ENCODE measurements at regions not wholly inside any gene's neighbourhood (a gene's known extent, or its start where the extent isn't known, plus 50 kb on each side); places are given as distances from the start of the nearest gene placed in this dataset.

DNA sequence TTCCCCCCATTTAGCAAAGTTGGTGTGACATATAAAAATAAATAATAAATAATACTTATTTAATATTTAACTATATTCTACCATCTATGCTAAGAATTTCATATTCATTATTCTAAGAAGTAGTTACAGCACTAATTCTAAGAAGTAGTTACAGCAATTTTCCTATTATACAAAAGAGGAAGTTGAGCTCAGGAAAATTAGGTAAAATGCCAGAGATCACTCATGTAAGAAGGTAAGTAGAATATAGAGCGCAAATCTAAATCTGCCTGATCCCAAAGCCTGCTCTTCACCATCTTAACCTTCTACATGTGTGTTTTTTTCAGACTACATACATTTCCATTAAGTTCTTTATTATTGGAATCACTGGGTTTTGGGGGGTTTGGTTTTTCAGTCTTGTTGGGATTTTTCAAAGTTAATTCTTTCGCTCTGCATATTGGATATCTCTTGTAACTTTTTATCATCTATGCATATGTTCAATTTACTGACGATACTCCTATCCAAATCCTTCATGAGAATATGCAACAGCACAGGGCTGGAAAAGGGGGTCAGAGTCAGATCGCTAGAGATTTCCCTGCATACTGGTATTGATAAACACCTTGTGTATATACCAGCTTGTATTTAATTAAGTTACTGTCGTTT lies 852.1 kb downstream of the MAT2B start:
- no peak for DNase-seq

GRCh38 chr5:164358531-164359259 lies 853.3 kb downstream of the MAT2B start:
- DNase-seq = no peak

GRCh38 chr5:164359260-164360255 lies 854.1 kb downstream of the MAT2B start:
- DNase-seq = no peak

GRCh38 chr5:164360589-164360988 lies 855.2 kb downstream of the MAT2B start:
- DNase-seq = no peak

- no peak for DNase-seq
Measured at GRCh38 chr5:164361986-164362385, 856.6 kb downstream of the MAT2B start.

GRCh38 chr5:164362835-164363234 lies 857.4 kb downstream of the MAT2B start:
- no peak for DNase-seq

GRCh38 chr5:164364237-164365208 lies 859.1 kb downstream of the MAT2B start:
- DNase-seq = no peak

- DNase-seq = no peak
Measured at GRCh38 chr5:164370841-164371240, 865.4 kb downstream of the MAT2B start.

- DNase-seq = no peak
Measured at GRCh38 chr5:164372892-164373291, 867.5 kb downstream of the MAT2B start.

DNA sequence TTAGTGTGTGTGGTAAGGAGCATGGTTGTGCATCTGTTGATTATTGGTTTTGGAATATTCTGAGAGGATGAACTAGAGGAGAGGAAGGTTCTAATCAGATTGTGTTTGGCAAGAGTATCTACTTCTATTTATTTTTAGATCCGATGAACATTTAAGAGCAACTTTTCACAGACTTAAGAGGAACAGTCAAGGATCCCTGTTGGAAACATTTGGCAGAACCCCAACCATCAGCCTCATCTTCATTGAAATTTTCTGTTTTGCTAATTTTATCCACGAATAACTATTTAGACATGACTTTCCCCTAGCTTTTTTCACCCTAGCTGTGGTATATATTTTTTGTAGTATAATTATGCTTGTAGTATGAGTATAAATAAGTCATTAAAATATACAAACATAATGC lies 868.5 kb downstream of the MAT2B start:
- no peak for DNase-seq

DNA sequence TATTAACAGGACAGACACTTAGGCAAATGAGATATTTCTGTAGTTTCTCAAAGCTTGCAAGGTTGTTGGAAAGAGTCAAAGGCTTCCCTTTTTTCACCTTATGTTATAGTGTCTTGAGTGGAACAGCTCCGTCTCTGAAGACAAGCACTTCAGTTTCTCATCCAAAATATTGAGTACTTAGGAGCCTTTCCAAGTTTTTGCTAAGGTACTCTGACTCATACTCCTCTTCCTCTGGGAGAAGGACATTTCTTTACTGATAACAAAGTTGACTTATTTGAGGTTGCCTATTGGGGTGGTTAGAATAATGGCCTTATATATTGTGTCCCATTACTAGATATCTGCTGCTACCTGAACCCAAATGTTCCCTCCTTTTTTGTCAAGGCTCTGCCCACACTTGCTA lies 869.6 kb downstream of the MAT2B start:
- no peak for DNase-seq

- DNase-seq = no peak
Measured at GRCh38 chr5:164376843-164377242, 871.4 kb downstream of the MAT2B start.

- DNase-seq = no peak
Measured at GRCh38 chr5:164377746-164378145, 872.3 kb downstream of the MAT2B start.

DNA sequence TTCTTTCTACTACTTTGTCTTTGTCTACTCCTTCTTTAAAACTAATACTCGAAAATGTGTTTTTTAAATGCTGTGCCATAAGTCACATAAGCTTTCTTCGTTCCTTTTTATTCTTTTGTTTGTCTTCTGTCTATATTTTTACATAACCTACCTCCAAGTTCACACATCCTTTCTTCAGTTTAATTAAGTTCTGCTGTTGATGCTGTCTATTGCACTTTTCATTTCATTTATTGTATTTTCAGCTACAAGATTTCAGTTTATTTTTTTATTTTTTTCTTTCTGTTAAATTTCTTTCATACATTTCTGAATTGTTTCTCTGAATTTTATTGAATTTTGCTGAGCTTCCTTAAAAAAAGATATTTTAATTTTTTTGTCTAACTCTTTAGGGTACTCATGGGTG lies 878.2 kb downstream of the MAT2B start:
- no peak for DNase-seq

DNA sequence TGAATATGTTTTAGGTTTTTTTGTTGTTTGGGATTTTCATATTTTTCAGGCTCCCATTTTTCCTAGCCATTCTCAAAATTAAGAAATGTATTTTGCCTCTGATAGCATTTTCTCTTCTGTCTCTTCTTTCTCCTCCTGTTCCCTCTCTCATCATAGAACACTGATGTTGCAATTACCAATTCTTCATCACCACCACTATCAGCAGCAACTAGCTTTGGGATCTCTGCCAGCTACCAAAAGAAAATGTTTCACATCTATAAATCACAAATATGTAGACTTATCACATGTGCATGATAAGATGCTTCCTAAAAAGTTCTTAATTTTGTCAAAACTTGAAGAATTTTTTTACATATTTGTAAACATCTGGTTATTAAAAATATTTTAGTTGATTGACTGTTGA lies 887.1 kb downstream of the MAT2B start:
- no peak for DNase-seq

GRCh38 chr5:164394686-164395194 lies 889.3 kb downstream of the MAT2B start:
- no peak for DNase-seq

- no peak for DNase-seq
Measured at GRCh38 chr5:164412531-164412930, 907.1 kb downstream of the MAT2B start.

- DNase-seq = no peak
Measured at GRCh38 chr5:164420161-164420560, 914.7 kb downstream of the MAT2B start.

- DNase-seq = no peak
Measured at GRCh38 chr5:164422400-164422799, 917.0 kb downstream of the MAT2B start.

DNA sequence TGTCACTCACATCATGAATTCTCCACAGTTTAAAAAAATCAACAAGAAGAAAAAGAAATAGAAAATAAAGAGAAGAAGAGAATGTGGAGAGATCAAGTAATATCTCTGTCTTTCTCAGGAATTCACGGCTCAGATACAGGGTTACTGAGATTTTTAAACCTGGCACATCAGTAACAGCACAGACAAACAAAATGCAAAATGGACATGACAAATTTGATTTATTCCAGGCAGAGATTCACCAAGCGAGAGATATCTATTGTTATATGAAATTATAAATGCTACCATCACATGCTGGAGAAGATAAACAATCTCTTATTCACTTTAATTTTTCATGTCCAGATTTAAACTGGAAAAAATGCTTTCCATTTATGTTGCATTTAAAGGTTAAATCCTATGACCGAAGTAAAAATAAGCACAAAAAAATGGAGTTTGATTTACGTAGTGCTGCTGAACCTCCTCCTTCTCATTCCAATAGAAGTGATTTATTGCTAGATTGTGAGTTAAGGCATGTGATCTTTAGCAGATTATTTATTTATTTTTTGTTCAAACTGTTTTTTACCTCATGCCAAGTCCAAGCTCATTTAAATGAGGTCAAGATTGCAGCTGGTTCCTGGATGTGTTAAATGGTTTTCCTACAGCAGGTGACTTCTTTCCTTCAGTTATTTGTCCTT lies 926.4 kb downstream of the MAT2B start:
- DNase-seq = no peak

- no peak for DNase-seq
Measured at GRCh38 chr5:164433106-164433870, 927.9 kb downstream of the MAT2B start.
